NT2/D1 (cell line): ENCODE measurements at regions not wholly inside any gene's neighbourhood (a gene's known extent, or its start where the extent isn't known, plus 50 kb on each side); places are given as distances from the start of the nearest gene placed in this dataset.

ENCODE experiments used
- DNase-seq: peaks from one replicate; pipeline ENCODE4 v3.0.0-alpha.2; 2011; ENCODE audit warnings: low read depth, low spot score
- H3K27me3 ChIP-seq: 2 replicates; pipeline ENCODE4 v1.6.0; 2011; ENCODE audit warnings: mild to moderate bottlenecking; ENCODE audit not compliant: insufficient read length, insufficient read depth
- H3K36me3 ChIP-seq: 2 replicates; pipeline ENCODE4 v1.6.1; 2011; ENCODE audit warnings: mild to moderate bottlenecking, low read length, mixed read lengths; ENCODE audit not compliant: insufficient read depth, insufficient read length
- H3K4me1 ChIP-seq: 2 replicates; pipeline ENCODE4 v1.5.1; 2011; ENCODE audit not compliant: insufficient read depth, insufficient read length
- H3K4me3 ChIP-seq: 2 replicates; pipeline ENCODE4 v1.5.1; 2011; ENCODE audit warnings: low read depth; ENCODE audit not compliant: insufficient read length
- H3K9ac ChIP-seq: 2 replicates; pipeline ENCODE4 v1.6.0; 2011; ENCODE audit warnings: low read depth; ENCODE audit not compliant: insufficient read length
- H3K9me3 ChIP-seq: 2 replicates; pipeline ENCODE4 v1.5.1; 2011; ENCODE audit warnings: mild to moderate bottlenecking, low read length; ENCODE audit not compliant: insufficient read depth
- SUZ12 ChIP-seq: IDR thresholded peaks from 2 replicates; pipeline ENCODE4 v1.6.1; 2011; ENCODE audit not compliant: insufficient read length, insufficient read depth; ENCODE audit errors: extremely low read depth
- YY1 ChIP-seq: IDR thresholded peaks from 2 replicates; pipeline ENCODE4 v1.6.1; 2011; ENCODE audit not compliant: insufficient read length, insufficient read depth
- ZNF274 ChIP-seq: IDR thresholded peaks from 2 replicates; pipeline ENCODE4 v1.6.1; 2011; ENCODE audit warnings: mild to moderate bottlenecking, low read depth, low read length

DNA sequence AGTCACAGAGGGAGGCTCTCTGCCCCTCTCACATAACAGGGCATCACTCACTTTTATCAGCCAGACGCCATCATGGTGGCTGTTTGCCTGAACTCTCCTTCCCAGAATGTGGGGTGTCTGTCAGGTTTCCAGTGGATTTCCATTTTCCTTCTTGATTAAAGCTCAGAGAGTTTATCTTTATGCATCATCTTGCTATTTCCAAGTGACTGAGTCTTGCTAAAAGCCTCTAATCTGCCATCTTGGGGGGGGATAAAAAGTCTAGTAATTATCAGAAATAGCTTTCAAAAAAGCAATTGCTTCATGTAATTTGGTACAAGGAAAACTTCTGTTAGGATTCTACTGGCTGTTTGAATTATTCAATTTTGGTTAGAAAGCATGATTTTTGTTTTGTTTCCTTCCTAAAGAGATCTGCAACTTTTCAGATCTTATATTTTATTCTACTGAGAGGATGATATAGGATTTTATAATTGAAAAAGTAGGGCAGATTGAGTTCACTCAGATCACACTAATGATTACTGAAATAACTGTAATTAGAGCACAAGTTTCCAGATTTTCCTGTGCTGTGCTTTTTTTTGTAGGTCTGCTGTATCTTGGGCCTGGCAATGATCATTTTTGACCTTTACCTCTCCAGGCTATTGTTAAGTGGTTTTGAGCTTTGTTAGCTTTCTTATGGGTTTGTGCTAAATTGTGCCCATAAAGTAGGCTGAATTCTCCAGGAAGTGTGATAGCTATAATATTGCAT is 661.5 kb downstream of the TLE4 start:
- DNase-seq = no peak
- H3K4me1 ChIP-seq = peaks cover 11% of the 10 kb centered on the region
- H3K9ac ChIP-seq = no peak overlapping the region
- no peak overlapping the region for H3K4me3 ChIP-seq
- no peaks in the 10 kb centered on the region for H3K27me3 ChIP-seq
- H3K36me3 ChIP-seq = no peaks in the 10 kb centered on the region
- no peak for TF ChIP-seq ZNF274
- no peak for TF ChIP-seq SUZ12
- no peak for TF ChIP-seq YY1
- peaks cover 13% of the 10 kb centered on the region; the same call in 1 of the 2 replicates for H3K9me3 ChIP-seq

DNA sequence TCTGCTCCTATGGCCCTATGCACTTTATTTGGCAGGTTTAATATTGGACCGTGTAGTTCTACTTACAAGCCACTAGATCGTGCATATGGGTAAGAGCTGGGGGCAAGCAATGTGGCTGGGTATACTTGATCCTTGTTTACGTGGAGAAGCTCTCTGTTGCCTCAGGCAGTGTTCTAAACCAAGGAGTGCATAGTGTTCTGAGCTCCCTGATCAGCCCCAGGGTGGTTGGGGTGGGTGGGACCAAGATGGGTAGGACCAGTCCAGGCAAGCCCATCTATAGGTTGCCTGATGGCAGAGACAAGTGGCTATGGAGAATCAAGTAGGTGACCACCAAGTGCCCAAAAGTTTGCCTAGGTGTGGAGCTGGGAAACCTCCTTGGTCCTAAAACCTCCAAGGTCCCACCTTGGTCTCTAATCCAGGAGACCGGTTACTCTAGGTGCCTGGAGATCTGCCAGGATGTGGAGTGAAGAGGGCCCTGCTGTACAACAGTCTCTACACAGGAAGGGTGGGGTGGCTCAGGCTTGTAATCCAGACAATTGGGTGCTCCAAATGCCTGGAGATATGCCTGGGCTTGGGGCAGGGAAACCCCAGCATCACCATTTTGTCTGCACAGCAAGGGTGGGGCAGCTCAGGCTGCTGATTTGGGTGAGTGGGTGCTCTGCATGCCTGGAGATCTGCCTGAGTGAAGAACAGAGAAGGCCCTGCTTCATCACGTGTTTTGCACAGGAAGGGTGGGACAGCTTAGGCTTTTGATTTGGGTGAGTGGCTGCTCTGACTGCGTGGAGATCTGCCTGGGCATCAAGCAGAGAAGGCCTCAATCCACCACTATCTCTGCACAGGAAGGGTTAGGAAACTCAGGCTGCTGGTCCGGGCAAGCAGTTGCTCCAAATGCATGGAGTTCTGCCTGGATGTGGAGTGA is 659.8 kb downstream of the TLE4 start:
- Histone ChIP-seq H3K9me3 (peaks cover 13% of the 10 kb centered on the region; the same call in 1 of the 2 replicates), H3K9ac (no peak overlapping the region), H3K27me3 (no peaks in the 10 kb centered on the region), H3K4me1 (peaks cover 5% of the 10 kb centered on the region), H3K4me3 (no peak overlapping the region), H3K36me3 (no peaks in the 10 kb centered on the region)
- no peak for DNase-seq
- TF ChIP-seq SUZ12 (no peak), YY1 (no peak)

DNA sequence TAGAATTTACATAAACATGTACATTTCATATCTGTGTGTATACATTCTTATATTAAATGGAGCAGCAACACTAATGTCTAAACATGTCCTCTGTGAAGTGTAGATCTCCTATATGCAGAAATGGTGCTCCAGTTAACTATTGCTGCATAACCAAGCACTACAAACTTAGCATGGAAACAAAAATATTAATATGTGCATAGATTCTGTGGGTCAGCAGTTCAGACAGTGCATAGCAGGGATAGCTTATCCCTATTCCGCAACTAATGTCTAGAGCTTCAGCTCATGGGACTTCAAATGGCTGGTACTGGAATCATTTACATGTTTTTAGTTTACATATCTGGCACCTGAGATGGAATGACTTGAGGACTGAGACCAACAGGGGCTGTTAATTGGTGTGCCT is 652.1 kb downstream of the TLE4 start:
- Histone ChIP-seq H3K36me3 (no peaks in the 10 kb centered on the region), H3K4me1 (no peaks in the 10 kb centered on the region), H3K27me3 (no peaks in the 10 kb centered on the region), H3K9me3 (no peaks in the 10 kb centered on the region), H3K9ac (no peak overlapping the region), H3K4me3 (no peak overlapping the region)
- no peak for DNase-seq
- TF ChIP-seq SUZ12 (no peak), YY1 (no peak), ZNF274 (no peak)

DNA sequence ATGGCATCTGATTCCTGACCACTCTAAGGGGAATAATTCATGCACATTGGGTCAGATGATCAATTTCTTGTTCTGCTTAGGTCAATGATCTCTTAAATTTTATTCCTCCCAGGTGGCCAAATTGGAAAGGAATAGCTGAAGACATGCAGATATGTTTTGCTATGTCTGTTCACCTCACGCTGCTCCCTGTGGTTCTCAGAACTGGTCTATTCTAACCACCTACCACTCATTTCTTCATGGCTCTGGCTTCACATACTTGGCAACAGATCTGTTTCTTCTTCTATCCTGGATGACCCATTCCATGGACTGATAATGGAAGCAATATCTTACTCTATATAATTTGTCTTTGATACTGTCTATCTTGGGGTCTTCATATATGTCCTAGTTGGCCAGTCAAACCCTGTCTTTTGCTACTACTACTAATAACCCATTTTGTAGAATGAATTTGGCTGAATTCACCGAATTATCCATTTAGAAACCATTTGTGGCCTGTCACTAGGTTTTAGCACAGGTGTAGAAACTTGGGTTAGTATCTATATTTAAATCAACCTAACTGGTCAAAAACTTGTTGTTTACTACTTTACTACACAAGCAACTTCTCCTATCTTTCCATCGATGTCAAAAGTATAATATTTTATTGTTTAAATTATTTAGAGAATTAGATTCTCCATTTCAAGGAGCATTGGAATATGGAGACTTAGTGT is 650.9 kb downstream of the TLE4 start:
- no peaks in the 10 kb centered on the region for H3K9me3 ChIP-seq
- no peaks in the 10 kb centered on the region for H3K36me3 ChIP-seq
- no peak overlapping the region for H3K9ac ChIP-seq
- no peak overlapping the region for H3K4me3 ChIP-seq
- no peak for TF ChIP-seq SUZ12
- no peak for TF ChIP-seq YY1
- no peak for TF ChIP-seq ZNF274
- no peaks in the 10 kb centered on the region for H3K4me1 ChIP-seq
- DNase-seq = no peak
- no peaks in the 10 kb centered on the region for H3K27me3 ChIP-seq

DNA sequence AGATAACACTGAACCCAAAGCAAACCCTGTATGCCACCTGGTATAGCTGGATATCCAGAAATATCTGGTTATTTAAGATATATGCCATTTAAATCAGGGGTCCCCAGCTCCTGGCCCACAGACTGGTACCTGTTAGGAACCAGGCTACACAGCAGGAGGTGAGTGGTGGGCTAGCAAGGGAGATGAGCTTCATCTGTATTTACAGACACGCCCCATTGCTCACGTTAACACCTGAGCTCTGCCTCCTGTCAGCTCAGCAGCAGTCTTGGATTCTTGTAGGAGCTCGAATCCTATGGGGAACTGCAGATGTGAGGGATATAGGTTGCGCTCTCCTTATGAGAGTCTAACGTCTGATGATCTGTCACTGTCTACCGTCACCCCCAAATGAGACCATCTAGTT is 646.6 kb downstream of the TLE4 start:
- Histone ChIP-seq H3K4me3 (no peak overlapping the region), H3K4me1 (no peaks in the 10 kb centered on the region), H3K9ac (no peak overlapping the region), H3K36me3 (no peaks in the 10 kb centered on the region), H3K27me3 (no peaks in the 10 kb centered on the region), H3K9me3 (peaks cover 5% of the 10 kb centered on the region; the same call in 1 of the 2 replicates)
- no peak for DNase-seq
- TF ChIP-seq SUZ12 (no peak), ZNF274 (no peak)

DNA sequence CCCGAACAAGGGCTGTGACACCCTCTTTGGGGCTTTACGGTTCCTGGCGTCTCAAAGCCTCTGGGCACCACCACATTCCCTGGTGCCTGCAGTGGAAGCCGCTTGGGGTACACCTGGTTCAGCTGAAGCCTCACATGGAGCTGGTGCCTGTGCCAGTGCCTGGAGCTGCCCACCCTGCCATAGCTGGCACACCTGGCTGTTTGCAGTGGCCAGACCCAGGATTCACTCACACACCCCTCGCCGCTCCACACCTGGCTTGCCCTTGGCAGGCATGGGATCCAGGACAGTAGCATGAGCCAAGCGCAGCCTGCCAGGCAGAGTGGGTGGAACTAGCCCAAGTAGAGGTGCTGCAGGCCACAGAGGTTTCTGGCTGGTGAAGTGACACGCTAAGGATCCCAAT is 641.8 kb downstream of the TLE4 start:
- Histone ChIP-seq H3K4me1 (no peaks in the 10 kb centered on the region), H3K9me3 (peaks cover 16% of the 10 kb centered on the region; the same call in 1 of the 2 replicates), H3K36me3 (no peaks in the 10 kb centered on the region), H3K27me3 (no peaks in the 10 kb centered on the region), H3K9ac (no peak overlapping the region), H3K4me3 (no peak overlapping the region)
- DNase-seq = no peak
- TF ChIP-seq SUZ12 = no peak
- no peak for TF ChIP-seq YY1
- TF ChIP-seq ZNF274 = no peak

DNA sequence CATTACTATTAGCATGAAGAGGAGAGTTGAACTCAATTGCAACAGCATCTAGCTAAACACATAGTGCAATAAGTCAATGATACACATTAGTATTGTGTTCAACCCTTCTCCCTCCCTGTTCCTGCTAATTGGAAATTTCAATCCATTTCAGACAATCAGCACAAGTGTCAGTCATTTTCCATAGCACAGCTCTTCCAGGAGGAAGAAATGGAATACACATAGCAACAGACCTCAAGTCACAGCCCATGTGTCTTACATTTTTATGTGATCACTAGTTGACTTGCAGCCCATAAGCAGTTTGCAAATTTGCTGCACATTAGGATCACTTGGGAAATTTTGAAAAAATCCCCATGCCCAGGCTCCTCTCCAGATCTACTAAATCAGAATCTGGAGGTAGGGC is 636.9 kb downstream of the TLE4 start:
- Histone ChIP-seq H3K4me3 (no peak overlapping the region), H3K4me1 (no peaks in the 10 kb centered on the region), H3K27me3 (no peaks in the 10 kb centered on the region), H3K36me3 (no peaks in the 10 kb centered on the region), H3K9me3 (peaks cover 14% of the 10 kb centered on the region; the same call in 1 of the 2 replicates), H3K9ac (no peak overlapping the region)
- DNase-seq = no peak
- no peak for TF ChIP-seq ZNF274
- no peak for TF ChIP-seq YY1
- no peak for TF ChIP-seq SUZ12
